ENCODE measurements at regions not wholly inside any gene's neighbourhood (a gene's known extent, or its start where the extent isn't known, plus 50 kb on each side); places are given as distances from the start of the nearest gene placed in this dataset.

DNA sequence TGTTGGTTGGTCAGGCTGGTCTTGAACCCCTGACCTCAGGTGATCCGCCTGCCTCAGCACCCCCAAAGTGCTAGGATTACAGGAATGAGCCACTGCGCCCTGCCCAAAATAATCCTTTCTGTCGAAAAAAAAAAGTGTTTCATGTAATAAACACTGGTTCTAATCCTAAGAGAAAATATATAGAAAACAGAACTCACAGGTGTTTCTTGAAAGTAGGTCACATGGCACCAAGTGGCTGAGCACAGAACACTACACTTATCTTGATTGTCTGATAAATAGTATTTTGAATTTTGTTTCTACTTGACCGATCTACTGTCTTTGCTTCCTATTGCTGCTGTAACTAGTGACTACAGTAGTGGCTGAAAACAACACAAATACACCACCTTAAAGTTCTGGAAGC lies 87.6 kb upstream of the SOD1 start:
- TF ChIP-seq RAD21 (IDR thresholded peaks at IDR 0.05; ENCODE audit: insufficient read depth, low read depth, low read length) = no peak
- no peak for TF ChIP-seq ZNF207 (IDR thresholded peaks at IDR 0.05; ENCODE audit: borderline replicate concordance)
- no peak for TF ChIP-seq BRCA1 (IDR thresholded peaks at IDR 0.05; ENCODE audit: low read depth, low read length)
- TF ChIP-seq SIX5 (IDR thresholded peaks at IDR 0.05; ENCODE audit: low read depth, low read length, severe bottlenecking) = no peak
- TF ChIP-seq SMAD5 (IDR thresholded peaks at IDR 0.05; ENCODE audit: low read depth) = no peak
- TF ChIP-seq TCF3 (IDR thresholded peaks at IDR 0.05; ENCODE audit: borderline replicate concordance, insufficient read depth, low read depth, low read length) = no peak
- no peak for TF ChIP-seq FOXK2 (IDR thresholded peaks at IDR 0.05)
- TF ChIP-seq IRF4 (IDR thresholded peaks at IDR 0.05; ENCODE audit: low read depth, low read length) = no peak
- TF ChIP-seq, protein P1, sequence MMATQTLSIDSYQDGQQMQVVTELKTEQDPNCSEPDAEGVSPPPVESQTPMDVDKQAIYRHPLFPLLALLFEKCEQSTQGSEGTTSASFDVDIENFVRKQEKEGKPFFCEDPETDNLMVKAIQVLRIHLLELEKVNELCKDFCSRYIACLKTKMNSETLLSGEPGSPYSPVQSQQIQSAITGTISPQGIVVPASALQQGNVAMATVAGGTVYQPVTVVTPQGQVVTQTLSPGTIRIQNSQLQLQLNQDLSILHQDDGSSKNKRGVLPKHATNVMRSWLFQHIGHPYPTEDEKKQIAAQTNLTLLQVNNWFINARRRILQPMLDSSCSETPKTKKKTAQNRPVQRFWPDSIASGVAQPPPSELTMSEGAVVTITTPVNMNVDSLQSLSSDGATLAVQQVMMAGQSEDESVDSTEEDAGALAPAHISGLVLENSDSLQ (IDR thresholded peaks at IDR 0.05) = no peak
- no peak for TF ChIP-seq TCF7 (IDR thresholded peaks at IDR 0.05; ENCODE audit: borderline replicate concordance)
- TF ChIP-seq, protein P2, sequence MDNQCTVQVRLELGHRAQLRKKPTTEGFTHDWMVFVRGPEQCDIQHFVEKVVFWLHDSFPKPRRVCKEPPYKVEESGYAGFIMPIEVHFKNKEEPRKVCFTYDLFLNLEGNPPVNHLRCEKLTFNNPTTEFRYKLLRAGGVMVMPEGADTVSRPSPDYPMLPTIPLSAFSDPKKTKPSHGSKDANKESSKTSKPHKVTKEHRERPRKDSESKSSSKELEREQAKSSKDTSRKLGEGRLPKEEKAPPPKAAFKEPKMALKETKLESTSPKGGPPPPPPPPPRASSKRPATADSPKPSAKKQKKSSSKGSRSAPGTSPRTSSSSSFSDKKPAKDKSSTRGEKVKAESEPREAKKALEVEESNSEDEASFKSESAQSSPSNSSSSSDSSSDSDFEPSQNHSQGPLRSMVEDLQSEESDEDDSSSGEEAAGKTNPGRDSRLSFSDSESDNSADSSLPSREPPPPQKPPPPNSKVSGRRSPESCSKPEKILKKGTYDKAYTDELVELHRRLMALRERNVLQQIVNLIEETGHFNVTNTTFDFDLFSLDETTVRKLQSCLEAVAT (IDR thresholded peaks at IDR 0.05) = no peak
- TF ChIP-seq, protein P3, sequence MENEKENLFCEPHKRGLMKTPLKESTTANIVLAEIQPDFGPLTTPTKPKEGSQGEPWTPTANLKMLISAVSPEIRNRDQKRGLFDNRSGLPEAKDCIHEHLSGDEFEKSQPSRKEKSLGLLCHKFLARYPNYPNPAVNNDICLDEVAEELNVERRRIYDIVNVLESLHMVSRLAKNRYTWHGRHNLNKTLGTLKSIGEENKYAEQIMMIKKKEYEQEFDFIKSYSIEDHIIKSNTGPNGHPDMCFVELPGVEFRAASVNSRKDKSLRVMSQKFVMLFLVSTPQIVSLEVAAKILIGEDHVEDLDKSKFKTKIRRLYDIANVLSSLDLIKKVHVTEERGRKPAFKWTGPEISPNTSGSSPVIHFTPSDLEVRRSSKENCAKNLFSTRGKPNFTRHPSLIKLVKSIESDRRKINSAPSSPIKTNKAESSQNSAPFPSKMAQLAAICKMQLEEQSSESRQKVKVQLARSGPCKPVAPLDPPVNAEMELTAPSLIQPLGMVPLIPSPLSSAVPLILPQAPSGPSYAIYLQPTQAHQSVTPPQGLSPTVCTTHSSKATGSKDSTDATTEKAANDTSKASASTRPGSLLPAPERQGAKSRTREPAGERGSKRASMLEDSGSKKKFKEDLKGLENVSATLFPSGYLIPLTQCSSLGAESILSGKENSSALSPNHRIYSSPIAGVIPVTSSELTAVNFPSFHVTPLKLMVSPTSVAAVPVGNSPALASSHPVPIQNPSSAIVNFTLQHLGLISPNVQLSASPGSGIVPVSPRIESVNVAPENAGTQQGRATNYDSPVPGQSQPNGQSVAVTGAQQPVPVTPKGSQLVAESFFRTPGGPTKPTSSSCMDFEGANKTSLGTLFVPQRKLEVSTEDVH (IDR thresholded peaks at IDR 0.05; ENCODE audit: low read depth, partially characterized antibody) = no peak
- no peak for TF ChIP-seq ESRRA (IDR thresholded peaks at IDR 0.05; ENCODE audit: low read length)
- TF ChIP-seq, protein P4, sequence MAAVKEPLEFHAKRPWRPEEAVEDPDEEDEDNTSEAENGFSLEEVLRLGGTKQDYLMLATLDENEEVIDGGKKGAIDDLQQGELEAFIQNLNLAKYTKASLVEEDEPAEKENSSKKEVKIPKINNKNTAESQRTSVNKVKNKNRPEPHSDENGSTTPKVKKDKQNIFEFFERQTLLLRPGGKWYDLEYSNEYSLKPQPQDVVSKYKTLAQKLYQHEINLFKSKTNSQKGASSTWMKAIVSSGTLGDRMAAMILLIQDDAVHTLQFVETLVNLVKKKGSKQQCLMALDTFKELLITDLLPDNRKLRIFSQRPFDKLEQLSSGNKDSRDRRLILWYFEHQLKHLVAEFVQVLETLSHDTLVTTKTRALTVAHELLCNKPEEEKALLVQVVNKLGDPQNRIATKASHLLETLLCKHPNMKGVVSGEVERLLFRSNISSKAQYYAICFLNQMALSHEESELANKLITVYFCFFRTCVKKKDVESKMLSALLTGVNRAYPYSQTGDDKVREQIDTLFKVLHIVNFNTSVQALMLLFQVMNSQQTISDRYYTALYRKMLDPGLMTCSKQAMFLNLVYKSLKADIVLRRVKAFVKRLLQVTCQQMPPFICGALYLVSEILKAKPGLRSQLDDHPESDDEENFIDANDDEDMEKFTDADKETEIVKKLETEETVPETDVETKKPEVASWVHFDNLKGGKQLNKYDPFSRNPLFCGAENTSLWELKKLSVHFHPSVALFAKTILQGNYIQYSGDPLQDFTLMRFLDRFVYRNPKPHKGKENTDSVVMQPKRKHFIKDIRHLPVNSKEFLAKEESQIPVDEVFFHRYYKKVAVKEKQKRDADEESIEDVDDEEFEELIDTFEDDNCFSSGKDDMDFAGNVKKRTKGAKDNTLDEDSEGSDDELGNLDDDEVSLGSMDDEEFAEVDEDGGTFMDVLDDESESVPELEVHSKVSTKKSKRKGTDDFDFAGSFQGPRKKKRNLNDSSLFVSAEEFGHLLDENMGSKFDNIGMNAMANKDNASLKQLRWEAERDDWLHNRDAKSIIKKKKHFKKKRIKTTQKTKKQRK (IDR thresholded peaks at IDR 0.05; ENCODE audit: low read depth, low read length) = no peak
- in situ Hi-C loops (cut with MboI) = no loop called here
- H2AFZ ChIP-seq (ENCODE audit: control insufficient read depth, low read depth, low read length) = no peak overlapping the region
- H3K27me3 ChIP-seq (replicated peaks in 1 of 2; ENCODE audit: control insufficient read depth in 2 of 2, insufficient read depth in 2 of 2, low read length in 1 of 2) = no peaks in the 10 kb centered on the region
- WGBS (ENCODE audit: insufficient coverage, insufficient replicate concordance, low lambda C conversion rate, missing lambda C conversion rate) = 32% methylated on average over 4 of the region's 4 CpGs
- CTCF ChIA-PET = interaction anchor here (1.0 to 2.6 kb wide), 4 partner anchors 9 to 20 kb away, joined by 3 to 11 read pairs (median 4); no protein-coding TSS in a partner anchor
- DNase-seq (ENCODE audit: low read depth, low spot score) (no peak), FAIRE-seq (no peak), ATAC-seq (no peak)
- no peak overlapping the region for H3K4me3 ChIP-seq
- no TSS peak for BruUV-seq (replicated peaks)
- no peak overlapping the region for H3K27ac ChIP-seq (ENCODE audit: control insufficient read depth, insufficient read depth)
- SMC1A ChIA-PET (ENCODE audit: uncharacterized antibody, unreplicated experiment) = interaction anchor here (1.6 kb wide), 1 partner anchor 9 kb away, joined by 4 read pairs; no protein-coding TSS in a partner anchor
- no peak overlapping the region for H3K4me2 ChIP-seq (ENCODE audit: control insufficient read depth, insufficient read depth)
- no peak overlapping the region for H3K9ac ChIP-seq (ENCODE audit: control insufficient read depth, insufficient read depth, low read length)
- RAD21 ChIA-PET (ENCODE audit: unreplicated experiment) = interaction anchor here (0.7 to 1.7 kb wide), 2 partner anchors 17 to 369 kb away, joined by 4 read pairs; no protein-coding TSS in a partner anchor
- H3K9me3 ChIP-seq (replicated peaks; ENCODE audit: control insufficient read depth, insufficient read depth, low read length) = no peaks in the 10 kb centered on the region
- intact Hi-C loops (cut with micrococcal nuclease; ENCODE audit: unreplicated experiment) = no loop called here
- H3K36me3 ChIP-seq (ENCODE audit: control insufficient read depth in 2 of 2, insufficient read depth in 2 of 2, low read length in 1 of 2) = no peaks in the 10 kb centered on the region
- H3K79me2 ChIP-seq (ENCODE audit: control insufficient read depth, insufficient read depth, low read length) = no peaks in the 10 kb centered on the region
- H3K4me1 ChIP-seq (ENCODE audit: control insufficient read depth, insufficient read depth, low read length) = no peaks in the 10 kb centered on the region
- POLR2A ChIA-PET = no interaction called here
- no peaks in the 10 kb centered on the region for H4K20me1 ChIP-seq (ENCODE audit: control insufficient read depth, insufficient read depth)
